GM19372 (cell line): ENCODE measurements at regions not wholly inside any gene's neighbourhood (a gene's known extent, or its start where the extent isn't known, plus 50 kb on each side); places are given as distances from the start of the nearest gene placed in this dataset.
"Not testable (repeated sequence)": the region's sequence is repeated elsewhere in the genome, so short reads cannot be mapped to it uniquely, and the experiment has no call there.

Source experiments
- ATAC-seq: cut with Tn5 transposase; IDR thresholded peaks from one replicate; pipeline ENCODE4 v1.9.1; 2021; ENCODE audit warnings: mild to moderate bottlenecking, low read depth, moderate library complexity; ENCODE audit not compliant: unreplicated experiment

DNA sequence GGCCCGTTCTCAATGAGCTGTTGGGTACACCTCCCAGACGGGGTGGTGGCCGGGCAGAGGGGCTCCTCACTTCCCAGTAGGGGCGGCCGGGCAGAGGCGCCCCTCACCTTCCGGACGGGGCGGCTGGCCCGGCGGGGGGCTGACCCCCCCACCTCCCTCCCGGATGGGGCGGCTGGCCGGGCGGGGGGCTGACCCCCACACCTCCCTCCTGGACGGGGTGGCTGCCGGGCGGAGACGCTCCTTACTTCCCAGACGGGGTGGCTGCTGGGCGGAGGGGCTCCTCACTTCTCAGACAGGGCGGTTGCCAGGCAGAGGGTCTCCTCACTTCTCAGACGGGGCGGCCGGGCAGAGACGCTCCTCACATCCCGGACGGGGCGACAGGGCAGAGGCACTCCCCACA lies 644.7 kb upstream of the KCNMB2 start:
- ATAC-seq, result not testable (repeated sequence)

DNA sequence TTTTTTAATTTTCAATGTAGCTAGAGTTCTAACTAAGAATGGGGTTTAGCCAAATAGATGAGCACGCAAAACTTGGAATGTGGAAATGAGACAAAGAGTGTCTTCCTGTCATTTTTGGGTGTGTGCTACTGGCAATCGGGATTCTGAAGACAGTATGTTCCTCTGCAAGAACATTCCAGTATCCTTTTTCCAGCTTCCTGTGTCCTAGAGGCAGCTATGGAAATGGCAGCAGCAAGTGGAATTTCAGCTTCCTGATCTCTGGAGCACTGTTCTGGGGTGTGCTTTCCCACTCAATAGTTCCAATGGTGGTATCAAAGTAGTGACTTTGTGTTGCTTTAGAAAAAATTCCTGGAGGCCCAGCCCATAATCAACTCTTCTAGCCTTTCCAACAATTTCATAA lies 642.9 kb upstream of the KCNMB2 start:
- no peak for ATAC-seq

DNA sequence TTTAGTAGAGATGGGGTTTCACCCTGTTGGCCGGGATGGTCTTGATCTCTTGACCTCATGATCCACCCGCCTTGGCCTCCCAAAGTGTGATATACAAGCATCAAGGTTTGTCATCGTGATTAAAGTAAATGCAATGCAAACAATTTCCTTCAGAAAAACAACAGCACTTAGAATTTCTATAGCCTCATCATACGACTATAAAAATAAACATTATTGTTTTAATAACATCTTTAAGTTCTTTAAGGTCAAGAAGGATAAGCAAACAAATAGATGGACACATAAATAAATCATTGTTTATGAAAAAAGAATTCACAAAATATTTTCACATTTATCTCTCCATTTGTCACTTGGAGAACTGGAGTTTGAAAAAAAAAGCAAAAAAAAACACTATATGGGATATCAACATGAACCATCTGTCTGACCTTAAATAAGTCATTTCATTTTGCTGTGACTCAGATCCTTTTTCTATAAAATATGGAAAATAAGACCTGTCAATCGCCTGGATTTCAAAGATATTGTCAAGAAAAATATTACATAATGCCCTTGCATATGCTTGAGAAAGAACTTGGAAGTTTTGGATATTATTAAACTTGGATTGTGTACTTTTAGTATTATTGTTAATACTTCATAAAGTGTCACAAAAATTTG lies 642.0 kb upstream of the KCNMB2 start:
- ATAC-seq, result no peak

DNA sequence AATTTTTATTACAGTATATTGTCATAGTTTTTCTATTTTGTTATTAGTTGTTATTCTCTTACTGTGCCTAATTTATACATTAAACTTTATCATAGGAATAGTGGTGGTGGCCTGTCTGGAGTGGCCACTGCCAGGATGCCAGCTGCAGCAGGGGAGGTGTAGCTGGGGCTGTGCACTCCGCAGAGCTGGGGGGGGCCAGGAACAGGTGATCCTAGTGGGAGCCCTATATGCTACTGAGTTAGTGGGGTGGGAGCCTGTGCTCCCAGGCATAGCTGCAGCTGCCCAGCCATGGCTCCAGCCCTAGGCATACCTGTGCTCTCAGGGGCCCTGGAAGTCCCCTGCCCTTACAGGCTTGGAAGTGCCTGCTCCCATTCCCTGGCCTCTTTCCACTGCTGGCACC lies 638.1 kb upstream of the KCNMB2 start:
- no peak for ATAC-seq

DNA sequence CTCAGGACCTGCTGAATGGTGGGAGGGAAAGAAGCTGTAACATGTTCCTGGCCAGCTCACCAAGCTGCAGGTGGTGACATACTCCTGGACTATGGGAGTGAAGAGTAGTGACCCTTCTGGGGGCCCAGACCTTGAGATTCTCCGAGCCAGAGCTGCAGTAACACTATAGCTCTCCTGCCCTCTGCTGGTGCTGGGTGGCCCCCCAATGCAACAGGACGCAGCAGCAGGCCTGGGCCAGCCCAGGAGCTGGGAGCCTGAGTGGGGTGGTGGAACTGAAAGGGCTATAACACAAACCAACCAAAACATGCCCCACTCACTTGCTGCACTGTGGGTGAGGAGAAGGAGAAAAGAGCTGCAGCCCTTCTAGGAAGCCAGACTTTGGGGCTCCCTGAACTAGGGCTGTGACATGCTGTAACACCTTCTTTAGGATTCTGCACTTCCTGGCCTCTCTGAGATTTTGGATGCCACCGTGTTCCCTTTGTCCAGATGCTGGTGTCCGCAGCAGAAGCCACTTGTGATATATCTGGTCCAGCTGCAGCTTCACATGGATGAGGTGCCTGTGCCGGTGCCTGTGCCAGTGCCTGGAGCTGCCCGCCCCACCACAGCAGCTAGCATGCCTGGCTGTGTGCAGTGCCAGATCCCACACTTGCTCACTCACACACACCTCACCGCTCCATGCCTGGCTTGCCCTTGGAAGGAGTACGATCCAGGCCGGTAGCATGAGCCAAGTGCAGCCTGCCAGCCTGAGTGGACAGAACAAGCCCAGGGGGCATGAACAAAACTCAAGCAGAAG lies 636.8 kb upstream of the KCNMB2 start:
- no peak for ATAC-seq

DNA sequence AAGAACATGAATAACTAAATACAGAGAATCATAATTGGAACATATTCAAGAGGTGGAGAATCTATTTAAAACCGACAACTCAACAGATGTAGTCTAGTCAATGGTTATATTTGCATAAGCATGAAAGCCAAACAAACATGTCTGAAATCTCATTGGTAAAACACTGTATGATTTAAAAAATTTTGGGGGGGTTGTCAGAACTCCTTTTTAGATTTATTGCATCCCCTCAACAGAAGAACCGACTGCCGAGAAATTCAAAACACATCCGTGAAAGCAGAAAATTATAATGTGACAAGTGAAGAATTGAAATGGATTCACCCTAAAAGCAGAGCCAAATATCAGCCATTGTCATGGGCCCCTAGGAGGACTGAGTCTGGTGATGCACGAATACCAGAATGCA lies 633.4 kb upstream of the KCNMB2 start:
- no peak for ATAC-seq

DNA sequence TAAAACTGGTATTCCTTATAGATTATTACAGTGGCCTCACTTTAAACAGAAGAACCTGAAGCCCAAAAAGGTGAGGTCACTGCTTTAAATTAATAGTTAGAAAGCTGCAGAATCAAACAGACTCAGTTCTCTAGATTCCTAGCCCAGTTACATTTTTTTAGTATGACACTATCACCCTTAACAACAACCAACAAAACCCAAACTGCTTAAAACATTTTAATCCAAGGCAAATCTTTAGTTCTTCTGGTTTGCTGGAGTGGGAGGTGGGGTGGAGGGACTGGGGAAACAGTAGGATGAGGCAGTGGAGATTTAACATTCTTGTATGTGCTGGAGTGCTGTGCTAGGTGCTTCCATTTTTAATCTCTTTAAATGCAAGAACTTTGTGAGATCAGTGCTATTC lies 631.6 kb upstream of the KCNMB2 start:
- no peak for ATAC-seq

DNA sequence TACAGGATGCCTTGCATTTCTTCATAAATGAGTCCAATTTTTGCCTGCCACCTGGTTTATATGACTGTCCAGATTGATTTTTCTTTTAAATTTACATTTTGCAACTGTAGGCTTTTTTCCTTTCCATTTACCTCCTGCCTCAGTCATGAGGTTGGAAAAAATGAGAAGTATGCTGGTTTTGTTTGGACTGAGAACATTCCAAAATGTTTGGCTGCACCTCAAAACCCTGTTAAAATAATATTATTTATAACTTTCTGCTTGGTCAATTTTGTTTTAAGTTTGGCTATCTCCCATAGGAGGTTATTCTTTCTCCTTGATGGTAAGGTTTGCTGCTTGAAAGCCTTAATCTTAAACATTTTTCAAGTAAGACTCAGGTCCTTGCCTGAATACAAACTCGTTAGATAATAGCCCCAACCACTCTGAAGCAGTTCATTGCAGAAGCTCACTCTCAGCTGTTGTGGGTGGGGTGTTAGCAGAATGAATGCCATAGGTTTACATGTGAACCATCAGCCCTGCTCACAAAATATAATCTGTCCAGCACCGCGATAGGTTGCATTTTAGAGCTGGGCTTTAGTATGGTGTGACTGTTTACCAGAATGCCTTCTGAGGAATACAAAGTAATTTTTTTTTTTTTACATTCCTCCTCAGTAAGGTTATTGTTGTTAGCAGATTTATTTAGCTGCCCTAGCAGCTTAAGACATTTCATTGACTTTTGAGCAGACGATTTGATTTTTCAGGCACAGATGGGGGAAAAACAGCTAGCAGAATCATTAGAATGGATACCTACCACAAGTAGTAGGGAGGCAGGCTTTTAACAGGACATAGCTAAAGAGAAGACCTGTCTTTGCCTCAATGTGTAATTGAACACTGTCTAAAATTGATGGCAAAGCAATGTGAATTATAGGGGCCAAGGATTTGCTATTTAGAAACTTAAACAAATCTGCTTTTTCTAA lies 630.8 kb upstream of the KCNMB2 start:
- no peak for ATAC-seq

DNA sequence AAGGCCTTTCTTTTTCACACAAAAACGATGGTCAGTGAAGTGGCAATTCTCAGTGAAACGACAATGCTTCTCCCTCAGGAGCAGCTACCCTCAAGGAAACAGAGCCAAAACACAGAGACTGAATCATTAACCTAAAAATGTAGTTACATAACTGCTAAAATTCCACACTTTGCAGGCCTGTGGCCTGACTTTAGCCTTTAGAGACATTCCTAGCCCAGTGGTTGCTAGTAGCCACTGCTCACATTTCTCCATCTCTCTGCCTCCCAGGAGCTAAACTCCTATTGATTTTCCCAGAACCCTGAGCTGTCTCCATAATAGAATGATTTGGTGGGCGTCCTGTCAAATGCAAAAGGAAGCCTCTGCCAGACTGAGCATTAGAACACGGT lies 630.1 kb upstream of the KCNMB2 start:
- ATAC-seq, result no peak

DNA sequence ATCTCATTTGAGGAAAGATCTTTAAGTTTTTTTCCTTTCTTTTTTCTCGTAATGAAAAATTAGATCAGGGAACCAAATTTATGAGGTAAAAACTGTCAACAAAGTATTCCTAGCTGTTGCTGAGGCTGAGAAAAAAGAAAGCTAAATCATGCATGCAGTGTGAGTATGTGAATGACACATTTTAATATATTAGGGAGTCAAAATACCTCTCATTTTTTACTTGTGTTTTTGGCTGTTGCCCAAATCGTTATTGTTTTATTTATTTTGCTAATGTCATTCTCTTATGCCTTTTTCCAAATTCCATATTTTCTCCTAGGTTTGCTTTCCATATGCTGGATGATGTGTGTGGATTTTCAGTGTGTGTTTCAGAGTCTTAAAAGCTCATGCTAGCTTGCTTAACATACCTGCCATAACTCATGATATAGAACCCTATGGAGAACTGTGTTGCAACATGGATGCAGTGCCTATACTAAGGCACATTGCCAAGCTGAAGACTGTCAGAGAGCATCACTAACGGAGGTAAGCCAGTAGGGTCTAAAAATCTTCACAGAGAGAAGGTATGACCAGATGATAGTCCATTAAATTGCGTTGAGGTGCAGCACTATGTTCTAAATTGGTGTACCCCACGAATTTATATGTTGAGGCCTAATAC lies 629.5 kb upstream of the KCNMB2 start:
- ATAC-seq, result no peak

DNA sequence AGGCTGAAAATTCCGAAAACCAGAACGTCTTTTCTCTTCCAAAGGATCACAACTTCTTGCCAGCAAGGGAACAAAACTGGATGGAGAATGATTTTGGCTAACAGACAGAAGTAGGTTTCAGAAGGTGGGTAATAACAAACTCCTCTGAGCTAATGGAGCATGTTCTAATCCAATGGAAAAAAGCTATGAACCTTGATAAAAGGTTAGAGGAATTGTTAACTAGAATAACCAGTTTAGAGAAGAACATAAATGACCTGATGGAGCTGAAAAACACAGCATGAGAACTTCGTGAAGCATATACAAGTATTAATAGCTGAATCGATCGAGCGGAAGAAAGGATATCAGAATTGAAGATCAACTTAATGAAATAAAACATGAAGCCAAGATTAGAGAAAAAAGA lies 626.7 kb upstream of the KCNMB2 start:
- ATAC-seq, result not testable (repeated sequence)

DNA sequence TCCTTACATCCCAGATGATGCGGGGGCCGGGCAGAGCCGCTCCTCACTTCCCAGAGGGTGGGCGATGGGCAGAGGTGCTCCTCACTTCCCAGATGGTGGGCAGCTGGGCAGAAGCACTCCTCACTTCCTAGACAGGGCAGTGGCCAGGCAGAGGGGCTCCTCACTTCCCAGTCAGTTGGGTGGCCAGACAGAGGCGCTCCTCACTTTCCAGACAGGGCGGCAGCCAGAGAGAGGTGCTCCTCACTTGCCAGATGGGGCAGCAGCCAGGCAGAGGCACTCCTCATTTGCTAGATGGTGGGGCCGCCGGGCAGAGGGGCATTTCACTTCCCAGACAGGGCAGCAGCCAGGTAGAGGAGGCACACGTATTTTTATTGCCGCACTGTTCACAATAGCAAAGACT lies 622.0 kb upstream of the KCNMB2 start:
- ATAC-seq, result no peak

DNA sequence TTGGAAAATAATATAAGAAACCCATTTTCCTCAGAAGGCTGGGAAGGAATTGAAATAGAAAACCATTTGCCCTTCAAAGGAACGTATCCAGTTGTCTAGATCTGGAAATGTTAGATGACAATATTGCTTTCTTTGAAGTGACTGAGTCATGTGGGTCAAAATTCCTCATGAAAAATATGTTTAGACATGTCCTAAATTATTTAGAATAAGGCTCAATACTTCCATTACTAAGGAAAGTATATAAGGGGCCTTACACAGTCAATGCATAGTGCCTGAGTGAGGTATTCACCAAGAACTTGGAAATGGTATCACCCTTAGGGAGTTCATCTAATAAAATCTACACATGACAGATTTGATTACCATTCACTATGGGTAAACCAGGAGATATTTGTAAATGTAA lies 619.8 kb upstream of the KCNMB2 start:
- no peak for ATAC-seq

DNA sequence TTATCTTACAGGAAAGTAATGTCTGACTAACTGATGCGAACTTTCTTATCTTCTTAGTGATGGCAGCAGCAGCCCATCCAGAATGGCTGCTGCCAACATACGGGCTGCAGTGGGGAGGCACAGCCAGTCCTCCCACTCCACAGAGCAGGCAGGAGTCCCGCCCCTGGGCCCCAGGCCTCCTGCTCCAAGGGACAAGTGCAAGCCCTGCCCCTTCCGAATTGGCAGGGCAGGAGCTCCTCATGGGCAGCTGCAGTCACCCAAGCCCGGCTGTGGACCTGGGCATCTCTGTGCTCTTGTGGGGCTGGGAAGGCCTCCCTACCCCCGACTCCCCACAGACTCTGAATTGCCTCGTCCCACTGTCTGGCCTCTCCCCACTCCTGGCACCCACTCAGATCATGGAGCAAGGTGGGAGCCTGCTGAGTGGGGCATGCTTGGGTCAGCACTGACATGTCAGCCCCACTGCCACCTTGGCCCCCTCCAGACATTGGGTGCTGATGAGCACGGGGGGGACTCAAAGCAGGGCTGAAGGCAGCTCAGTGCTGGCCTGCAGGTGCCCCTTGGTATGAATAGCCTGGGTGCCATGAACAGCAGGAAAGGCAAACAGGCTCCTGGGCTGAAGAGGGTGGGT lies 618.9 kb upstream of the KCNMB2 start:
- ATAC-seq, result no peak

DNA sequence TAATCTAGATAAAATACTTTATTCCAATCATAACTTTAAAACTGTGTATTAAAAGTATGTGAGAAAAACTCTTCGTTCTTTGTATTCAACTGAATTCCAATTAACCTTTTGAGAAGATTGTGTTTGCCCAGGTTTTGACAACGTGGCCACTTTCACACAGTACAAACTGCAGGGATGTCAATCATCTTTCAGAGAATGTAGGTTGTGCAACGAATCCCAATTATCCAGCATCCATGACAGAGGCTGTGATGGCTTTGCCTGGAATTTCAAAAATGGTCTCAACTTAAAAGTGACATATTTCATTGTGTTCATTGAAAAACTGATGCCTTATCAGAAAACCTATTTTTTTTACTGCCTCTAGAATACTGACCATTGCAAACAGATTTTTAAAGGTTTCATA lies 615.1 kb upstream of the KCNMB2 start:
- no peak for ATAC-seq

DNA sequence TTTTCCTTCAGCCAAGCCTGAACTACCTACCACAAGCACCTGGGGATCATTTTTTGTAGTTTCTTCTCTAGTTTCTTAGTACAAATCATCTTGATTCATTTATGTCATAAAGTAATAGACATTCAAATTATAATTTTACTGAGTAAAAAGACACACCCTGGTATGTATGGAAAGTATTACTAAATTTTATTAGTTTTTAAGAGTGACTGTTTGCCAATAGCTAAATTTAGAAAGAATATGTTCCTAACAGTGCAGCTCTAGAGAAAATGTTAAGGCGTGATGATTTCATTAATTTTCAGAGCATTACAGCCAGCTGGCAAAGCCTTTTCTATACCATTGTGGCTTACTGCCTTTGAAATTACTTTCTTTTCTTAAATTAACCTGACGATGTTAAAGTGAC lies 612.0 kb upstream of the KCNMB2 start:
- no peak for ATAC-seq

DNA sequence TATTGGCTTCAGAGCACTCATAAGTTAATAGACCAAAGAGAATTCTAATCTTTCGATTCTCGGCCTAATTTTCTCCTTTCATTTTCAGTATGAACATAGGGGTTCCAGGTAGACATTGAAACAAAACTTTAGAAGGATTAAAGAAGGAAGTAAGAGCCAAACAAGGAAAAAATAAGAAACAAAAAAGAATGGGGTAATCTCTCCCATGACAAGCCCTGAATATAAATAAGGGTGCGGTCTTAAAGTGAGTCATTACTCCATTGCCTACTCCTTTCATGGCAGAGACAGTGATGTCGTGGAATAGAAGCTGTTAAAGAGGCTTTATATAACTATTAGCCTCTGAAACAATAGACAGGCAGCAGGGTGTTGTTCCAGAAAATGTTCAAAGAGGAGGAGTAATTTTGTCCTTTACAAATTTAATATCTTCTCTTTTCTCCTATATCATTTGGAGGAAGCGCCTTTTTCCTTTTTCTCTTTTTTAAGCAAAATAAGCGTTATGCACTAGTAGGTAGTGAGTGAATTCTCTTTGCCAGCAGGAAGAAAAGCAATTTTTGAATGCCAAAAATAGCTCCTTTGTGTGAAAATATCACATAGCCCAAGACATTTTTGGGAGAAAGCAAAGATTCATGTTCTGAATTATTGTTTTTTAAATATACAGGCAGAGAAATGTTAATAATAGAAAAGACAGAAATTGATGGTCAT lies 607.9 kb upstream of the KCNMB2 start:
- peak; percentile 72 for ATAC-seq

DNA sequence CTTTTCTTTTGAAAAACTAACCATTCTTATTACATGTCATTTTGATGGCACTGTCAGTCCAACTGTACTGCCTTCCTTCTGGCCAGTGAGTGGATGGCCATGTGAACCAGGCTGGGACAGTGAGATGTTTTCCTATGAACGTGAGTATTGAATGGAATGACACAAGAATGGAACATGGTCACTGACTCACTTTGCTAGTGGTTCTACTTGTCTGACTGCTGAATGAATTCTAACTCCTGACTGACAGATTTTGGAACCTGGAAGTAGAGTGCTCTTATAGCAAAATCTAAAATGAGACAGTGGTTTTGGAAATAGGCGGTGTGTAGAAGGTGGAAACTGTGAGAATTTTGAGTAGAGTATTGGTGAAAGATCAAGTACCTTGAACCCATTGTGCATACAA lies 606.9 kb upstream of the KCNMB2 start:
- ATAC-seq, result no peak

DNA sequence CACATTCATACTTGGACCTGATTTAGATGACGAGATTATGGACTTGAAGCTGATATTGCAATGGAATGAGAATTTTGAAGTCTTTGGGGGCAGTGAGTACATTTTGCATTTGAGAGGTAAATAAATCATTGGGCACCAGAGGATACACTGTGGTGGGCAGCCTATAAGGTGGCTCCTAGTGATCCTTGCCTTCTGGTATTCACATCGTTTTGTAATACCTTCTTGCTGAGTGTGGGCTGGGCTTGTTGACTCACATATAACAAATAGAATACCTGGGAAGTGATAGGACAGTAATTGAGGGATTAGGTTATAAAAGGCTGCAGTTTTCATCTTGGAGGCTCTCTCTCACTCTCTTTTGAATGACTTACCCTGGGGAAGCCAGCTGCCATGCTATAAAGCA lies 605.5 kb upstream of the KCNMB2 start:
- ATAC-seq, result no peak

DNA sequence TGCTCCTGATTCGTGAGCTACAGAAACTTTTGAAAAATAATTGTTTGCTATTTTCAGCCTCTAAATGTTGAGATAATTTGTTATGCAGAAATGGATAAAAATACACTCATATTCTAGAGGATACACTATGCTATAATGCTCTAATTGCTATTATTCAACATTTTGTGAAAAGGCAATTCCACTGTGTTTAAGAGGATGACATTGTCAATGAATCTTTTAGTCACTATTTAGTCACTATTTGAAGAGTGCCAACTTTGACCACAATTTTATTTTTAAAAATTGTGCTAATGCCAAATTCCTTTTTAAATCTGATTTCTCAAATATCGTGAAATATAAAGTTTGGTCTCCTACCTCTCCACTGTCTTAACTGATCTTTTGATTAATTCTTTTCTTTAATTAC lies 604.9 kb upstream of the KCNMB2 start:
- ATAC-seq, result no peak
